A673 (cell line): ENCODE measurements at regions not wholly inside any gene's neighbourhood (a gene's known extent, or its start where the extent isn't known, plus 50 kb on each side); places are given as distances from the start of the nearest gene placed in this dataset.

ENCODE experiments used
- BruUV-seq: library from RNA; stranded (reverse); fragments of 400-500 nt; replicated peaks from 2 replicates; lab custom pipeline; 2021; lab: Mats Ljungman, UMichigan
- CTCF ChIA-PET: fragments of 300-600 bp; sonication (Branson Sonifier 250); formaldehyde crosslinking; loops from one replicate; lab custom pipeline; 2022; ENCODE audit warnings: antibody characterized with exemption; lab: Charles Lee
- POLR2A ChIA-PET: fragments of 300-600 bp; sonication (Branson Sonifier 250); formaldehyde crosslinking; loops from one replicate; lab custom pipeline; 2022; ENCODE audit warnings: antibody characterized with exemption; ENCODE audit not compliant: low non-redundant PET; lab: Charles Lee
- DNase-seq: peaks from one replicate; pipeline ENCODE4 v3.0.0-alpha.2; 2015; ENCODE audit warnings: low spot score
- H3K27ac ChIP-seq: fragments of 200-600 bp; sonication (generic); 2 replicates; pipeline ENCODE4 v1.5.1; 2016; ENCODE audit warnings: mixed run types, low read depth, mild to moderate bottlenecking, mixed read lengths, antibody characterized with exemption, low read length; ENCODE audit not compliant: poor library complexity, severe bottlenecking
- H3K27me3 ChIP-seq: fragments of 200-600 bp; sonication (generic); replicated peaks from 2 replicates; pipeline ENCODE4 v1.6.1; 2017; ENCODE audit warnings: mixed run types, low read depth, mild to moderate bottlenecking, mixed read lengths, antibody characterized with exemption, low read length; ENCODE audit not compliant: insufficient read depth, poor library complexity
- H3K36me3 ChIP-seq: fragments of 200-600 bp; sonication (generic); 2 replicates; pipeline ENCODE4 v1.6.1; 2016; ENCODE audit warnings: mixed run types, mild to moderate bottlenecking, mixed read lengths, antibody characterized with exemption, low read length; ENCODE audit not compliant: insufficient read depth, poor library complexity, severe bottlenecking
- H3K4me1 ChIP-seq: fragments of 200-600 bp; sonication (generic); 2 replicates; pipeline ENCODE4 v1.6.1; 2017; ENCODE audit warnings: mixed run types, mild to moderate bottlenecking, mixed read lengths, antibody characterized with exemption, low read length; ENCODE audit not compliant: insufficient read depth, poor library complexity, severe bottlenecking
- H3K4me3 ChIP-seq: fragments of 200-600 bp; sonication (generic); 2 replicates; pipeline ENCODE4 v1.5.1; 2016; ENCODE audit warnings: low read depth, mixed run types, mild to moderate bottlenecking, mixed read lengths, low read length; ENCODE audit not compliant: poor library complexity, severe bottlenecking
- H3K9me3 ChIP-seq: fragments of 200-600 bp; sonication (generic); 2 replicates; pipeline ENCODE4 v1.6.1; 2016; ENCODE audit warnings: mixed run types, low read depth, mild to moderate bottlenecking, mixed read lengths, antibody characterized with exemption, low read length; ENCODE audit not compliant: poor library complexity, severe bottlenecking
- EZH2 ChIP-seq: fragments of 200-600 bp; sonication (generic); IDR thresholded peaks from 2 replicates; pipeline ENCODE4 v1.6.1; 2017; ENCODE audit warnings: borderline replicate concordance, low read depth, mild to moderate bottlenecking, mixed read lengths, antibody characterized with exemption, low read length; ENCODE audit not compliant: poor library complexity, severe bottlenecking
- intact Hi-C: fragments of 100-400 bp; cut with micrococcal nuclease; formaldehyde crosslinking; loops from one replicate; pipeline ENCODE4 v1.10.0; 2022; ENCODE audit not compliant: unreplicated experiment
- TF ChIP-seq, protein P1 (sequence below): fragments of 300-800, 200-600 bp; sonication (generic); conservative IDR thresholded peaks from 2 replicates; pipeline ENCODE4 v1.5.1; 2017; ENCODE audit warnings: low read depth, mild to moderate bottlenecking, antibody characterized with exemption, low read length, moderate library complexity, mixed read lengths

DNA sequence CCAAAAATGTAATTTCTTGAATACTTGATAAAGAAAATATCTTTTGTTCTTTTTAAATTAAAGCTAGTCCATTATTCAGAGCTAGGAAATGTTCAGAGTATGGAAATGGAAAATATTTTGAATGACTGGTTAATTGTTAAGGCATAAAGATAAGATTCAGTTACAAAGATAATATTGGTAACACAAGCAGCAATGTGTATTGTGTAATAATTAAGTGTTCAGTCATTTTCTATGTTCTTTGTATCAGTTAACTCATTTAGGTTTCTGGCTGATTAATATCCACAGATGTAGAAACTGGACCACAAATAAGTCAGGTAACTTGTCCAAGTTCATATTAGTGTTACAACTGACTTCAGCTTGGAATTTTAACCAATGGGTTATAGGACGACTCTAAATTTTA lies 442.2 kb upstream of the MANEA start:
- TF ChIP-seq EZH2 = no peak
- TF ChIP-seq, protein P1, sequence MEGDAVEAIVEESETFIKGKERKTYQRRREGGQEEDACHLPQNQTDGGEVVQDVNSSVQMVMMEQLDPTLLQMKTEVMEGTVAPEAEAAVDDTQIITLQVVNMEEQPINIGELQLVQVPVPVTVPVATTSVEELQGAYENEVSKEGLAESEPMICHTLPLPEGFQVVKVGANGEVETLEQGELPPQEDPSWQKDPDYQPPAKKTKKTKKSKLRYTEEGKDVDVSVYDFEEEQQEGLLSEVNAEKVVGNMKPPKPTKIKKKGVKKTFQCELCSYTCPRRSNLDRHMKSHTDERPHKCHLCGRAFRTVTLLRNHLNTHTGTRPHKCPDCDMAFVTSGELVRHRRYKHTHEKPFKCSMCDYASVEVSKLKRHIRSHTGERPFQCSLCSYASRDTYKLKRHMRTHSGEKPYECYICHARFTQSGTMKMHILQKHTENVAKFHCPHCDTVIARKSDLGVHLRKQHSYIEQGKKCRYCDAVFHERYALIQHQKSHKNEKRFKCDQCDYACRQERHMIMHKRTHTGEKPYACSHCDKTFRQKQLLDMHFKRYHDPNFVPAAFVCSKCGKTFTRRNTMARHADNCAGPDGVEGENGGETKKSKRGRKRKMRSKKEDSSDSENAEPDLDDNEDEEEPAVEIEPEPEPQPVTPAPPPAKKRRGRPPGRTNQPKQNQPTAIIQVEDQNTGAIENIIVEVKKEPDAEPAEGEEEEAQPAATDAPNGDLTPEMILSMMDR = no peak
- no peak overlapping the region for H3K4me3 ChIP-seq
- BruUV-seq = no TSS peak
- CTCF ChIA-PET = no interaction called here
- no peaks in the 10 kb centered on the region for H3K9me3 ChIP-seq
- POLR2A ChIA-PET = no interaction called here
- intact Hi-C loops = no loop called here
- no peak overlapping the region for H3K27ac ChIP-seq
- no peaks in the 10 kb centered on the region for H3K27me3 ChIP-seq
- H3K4me1 ChIP-seq = no peaks in the 10 kb centered on the region
- DNase-seq = no peak
- no peaks in the 10 kb centered on the region for H3K36me3 ChIP-seq

DNA sequence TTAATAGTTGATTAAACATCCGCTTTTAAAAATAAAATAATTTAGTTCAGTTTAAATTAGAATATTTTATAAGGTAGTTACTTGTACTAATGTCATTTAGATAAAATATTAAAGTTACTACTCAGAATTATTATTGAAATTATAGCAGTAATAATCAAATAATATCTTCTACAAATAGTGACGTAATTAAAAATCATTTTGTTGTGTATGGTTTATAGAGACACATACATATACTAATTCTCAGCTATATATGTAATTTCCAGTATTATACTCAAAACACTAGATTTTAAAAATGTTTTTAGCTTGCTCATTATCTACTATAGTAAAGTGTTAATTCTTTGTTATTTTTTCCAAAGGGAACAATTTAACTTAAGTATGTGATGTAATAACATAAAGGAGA lies 435.2 kb upstream of the MANEA start:
- no peak overlapping the region for H3K27ac ChIP-seq
- DNase-seq = no peak
- intact Hi-C loops = no loop called here
- no peaks in the 10 kb centered on the region for H3K36me3 ChIP-seq
- no peaks in the 10 kb centered on the region for H3K27me3 ChIP-seq
- H3K4me3 ChIP-seq = no peak overlapping the region
- POLR2A ChIA-PET = no interaction called here
- no peaks in the 10 kb centered on the region for H3K9me3 ChIP-seq
- no TSS peak for BruUV-seq
- CTCF ChIA-PET = no interaction called here
- no peak for TF ChIP-seq EZH2
- TF ChIP-seq, protein P1 = no peak
- H3K4me1 ChIP-seq = no peaks in the 10 kb centered on the region

DNA sequence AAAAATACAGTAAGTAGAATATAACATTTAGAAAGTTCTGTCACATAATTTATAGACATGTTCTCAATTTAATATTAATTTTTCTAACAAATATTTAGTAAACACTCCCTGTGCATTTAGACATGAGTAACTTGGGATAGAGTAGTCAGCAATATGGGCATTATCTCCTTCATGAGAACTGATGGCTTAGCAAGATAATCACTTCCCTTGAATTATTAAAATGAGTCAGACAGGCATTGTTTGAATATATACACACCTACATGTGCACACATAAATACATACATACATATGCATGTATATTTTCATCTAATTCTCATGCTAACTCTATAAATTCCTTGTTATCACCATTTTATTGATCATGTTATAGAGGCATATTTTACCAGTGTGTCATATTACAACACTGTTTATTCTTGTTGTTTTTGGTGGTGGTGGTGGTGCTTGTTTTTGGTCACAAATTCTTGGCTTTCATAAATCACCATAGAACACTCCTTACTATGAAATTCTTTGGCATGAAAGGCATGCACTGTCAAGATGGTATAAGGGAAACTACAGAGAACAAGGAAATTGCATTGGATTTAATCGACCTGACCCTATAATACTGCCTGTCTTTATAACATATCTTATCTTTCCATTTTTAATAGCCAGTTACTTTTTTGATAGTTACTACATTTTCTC lies 434.5 kb upstream of the MANEA start:
- POLR2A ChIA-PET = no interaction called here
- H3K4me3 ChIP-seq = no peak overlapping the region
- no peaks in the 10 kb centered on the region for H3K27me3 ChIP-seq
- no peak overlapping the region for H3K27ac ChIP-seq
- no peak for TF ChIP-seq EZH2
- TF ChIP-seq, protein P1 = no peak
- no peaks in the 10 kb centered on the region for H3K4me1 ChIP-seq
- intact Hi-C loops = no loop called here
- DNase-seq = no peak
- no peaks in the 10 kb centered on the region for H3K9me3 ChIP-seq
- H3K36me3 ChIP-seq = no peaks in the 10 kb centered on the region
- CTCF ChIA-PET = no interaction called here
- no TSS peak for BruUV-seq
